WI38 (cell line): ENCODE measurements at regions not wholly inside any gene's neighbourhood (a gene's known extent, or its start where the extent isn't known, plus 50 kb on each side); places are given as distances from the start of the nearest gene placed in this dataset.

ENCODE experiments used
- H3K4me3 ChIP-seq: 2 replicates; pipeline ENCODE4 v1.5.1; 2011; ENCODE audit warnings: low read depth, mild to moderate bottlenecking, control low read depth, low read length
- TF ChIP-seq, protein P1 (sequence below): IDR thresholded peaks from 2 replicates; pipeline ENCODE4 v1.5.1; 2012; ENCODE audit warnings: low read depth, mild to moderate bottlenecking, control low read depth, low read length

DNA sequence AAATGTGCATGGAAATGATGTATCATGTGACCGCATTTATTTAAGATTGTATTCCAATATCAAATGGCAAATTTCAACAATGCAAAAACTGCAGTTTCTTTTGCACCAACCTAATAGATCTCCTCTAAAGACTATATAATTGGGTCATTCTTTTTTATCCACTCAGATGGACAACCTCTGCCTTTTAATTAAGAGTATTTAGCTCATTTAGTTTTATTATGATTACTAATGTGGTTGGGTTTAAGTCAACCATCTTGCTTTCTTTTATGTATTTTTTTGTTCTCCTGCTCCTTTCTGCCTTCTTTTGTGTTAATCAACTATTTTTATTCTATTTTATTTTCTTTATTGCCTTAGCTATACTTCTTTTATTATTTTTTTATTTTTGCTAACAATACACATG is 468.5 kb upstream of the MKI67 start:
- H3K4me3 ChIP-seq, result no peak overlapping the region

DNA sequence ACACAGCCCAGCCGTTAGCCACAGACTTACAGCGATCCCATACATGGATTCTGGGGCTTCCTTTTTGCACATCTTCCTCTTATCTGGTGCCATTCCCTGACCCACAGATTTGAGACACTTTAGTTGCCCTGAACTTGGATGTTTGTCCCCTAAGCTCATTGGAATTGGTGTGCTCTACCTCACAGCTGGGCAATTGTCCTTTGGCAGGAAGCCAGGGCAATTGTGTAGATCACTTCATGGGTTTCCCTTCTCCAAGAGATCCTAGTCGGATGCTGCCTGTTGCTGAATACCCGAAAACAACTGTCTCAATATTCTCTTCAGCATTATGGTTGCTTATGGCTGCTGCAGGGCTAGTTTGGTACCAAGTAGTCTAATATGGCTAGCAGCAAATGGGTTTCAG is 470.7 kb upstream of the MKI67 start:
- no peak overlapping the region for H3K4me3 ChIP-seq
- TF ChIP-seq, protein P1, sequence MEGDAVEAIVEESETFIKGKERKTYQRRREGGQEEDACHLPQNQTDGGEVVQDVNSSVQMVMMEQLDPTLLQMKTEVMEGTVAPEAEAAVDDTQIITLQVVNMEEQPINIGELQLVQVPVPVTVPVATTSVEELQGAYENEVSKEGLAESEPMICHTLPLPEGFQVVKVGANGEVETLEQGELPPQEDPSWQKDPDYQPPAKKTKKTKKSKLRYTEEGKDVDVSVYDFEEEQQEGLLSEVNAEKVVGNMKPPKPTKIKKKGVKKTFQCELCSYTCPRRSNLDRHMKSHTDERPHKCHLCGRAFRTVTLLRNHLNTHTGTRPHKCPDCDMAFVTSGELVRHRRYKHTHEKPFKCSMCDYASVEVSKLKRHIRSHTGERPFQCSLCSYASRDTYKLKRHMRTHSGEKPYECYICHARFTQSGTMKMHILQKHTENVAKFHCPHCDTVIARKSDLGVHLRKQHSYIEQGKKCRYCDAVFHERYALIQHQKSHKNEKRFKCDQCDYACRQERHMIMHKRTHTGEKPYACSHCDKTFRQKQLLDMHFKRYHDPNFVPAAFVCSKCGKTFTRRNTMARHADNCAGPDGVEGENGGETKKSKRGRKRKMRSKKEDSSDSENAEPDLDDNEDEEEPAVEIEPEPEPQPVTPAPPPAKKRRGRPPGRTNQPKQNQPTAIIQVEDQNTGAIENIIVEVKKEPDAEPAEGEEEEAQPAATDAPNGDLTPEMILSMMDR, result no peak

More for the DNA sequence above, 468.5 kb upstream of the MKI67 start:
- TF ChIP-seq, protein P1, result no peak

DNA sequence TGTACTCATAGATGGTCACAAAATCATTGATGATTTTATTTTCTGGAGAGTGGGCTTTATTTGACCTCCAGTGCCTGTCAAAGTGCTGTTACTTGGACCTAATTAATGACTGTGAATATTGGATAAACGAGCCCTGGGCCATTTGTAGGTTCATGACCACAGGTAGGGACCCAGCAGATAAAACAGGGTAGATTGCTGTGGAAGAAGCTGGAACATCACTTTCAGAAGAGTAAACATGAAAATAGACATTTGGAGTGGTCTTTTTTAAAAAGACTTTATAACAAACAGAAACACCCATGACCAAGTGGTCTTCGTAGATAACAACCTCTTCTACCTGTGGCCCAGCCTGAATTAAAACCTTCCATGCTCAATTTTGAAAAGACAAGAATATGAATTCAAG is 472.8 kb upstream of the MKI67 start:
- no peak overlapping the region for H3K4me3 ChIP-seq
- TF ChIP-seq, protein P1, result no peak

DNA sequence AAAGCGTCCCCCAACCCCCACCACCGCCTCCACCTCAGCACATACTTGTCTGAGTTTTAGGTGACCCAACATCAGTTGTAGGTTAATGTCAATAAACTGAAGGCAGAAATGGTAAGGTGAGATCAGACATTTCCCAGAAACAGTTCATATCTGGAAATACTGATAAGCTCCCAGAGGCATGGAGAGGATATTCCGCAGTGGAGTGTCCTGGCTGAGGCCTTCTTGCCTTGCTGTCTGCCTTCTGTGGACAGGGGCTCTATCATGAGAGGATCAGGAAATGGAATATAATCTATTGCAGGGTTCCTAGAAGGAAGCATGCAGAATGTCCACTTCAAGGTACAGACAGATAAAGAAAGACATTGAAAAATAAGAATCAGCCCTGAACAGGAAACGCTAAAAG is 473.3 kb upstream of the MKI67 start:
- TF ChIP-seq, protein P1, result no peak
- no peak overlapping the region for H3K4me3 ChIP-seq

DNA sequence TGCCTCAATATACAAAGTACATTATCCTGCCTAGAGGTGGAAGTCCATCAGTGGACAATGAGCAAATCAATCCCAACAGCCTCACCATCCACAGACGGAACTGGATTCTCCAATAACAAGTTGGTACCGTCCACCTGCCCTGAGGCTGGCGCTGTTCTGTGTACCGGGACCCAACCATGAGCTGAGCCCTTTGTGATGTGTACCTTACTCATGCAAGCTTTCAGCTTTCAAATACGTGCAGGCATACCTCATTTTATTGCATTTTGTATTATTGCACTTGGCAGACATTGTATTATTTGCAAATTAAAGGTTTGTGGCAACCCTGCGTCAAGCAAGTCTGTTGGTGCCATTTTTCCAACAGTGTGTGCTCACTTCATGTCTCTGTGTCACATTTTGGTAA is 476.0 kb upstream of the MKI67 start:
- TF ChIP-seq, protein P1, result no peak
- no peak overlapping the region for H3K4me3 ChIP-seq

DNA sequence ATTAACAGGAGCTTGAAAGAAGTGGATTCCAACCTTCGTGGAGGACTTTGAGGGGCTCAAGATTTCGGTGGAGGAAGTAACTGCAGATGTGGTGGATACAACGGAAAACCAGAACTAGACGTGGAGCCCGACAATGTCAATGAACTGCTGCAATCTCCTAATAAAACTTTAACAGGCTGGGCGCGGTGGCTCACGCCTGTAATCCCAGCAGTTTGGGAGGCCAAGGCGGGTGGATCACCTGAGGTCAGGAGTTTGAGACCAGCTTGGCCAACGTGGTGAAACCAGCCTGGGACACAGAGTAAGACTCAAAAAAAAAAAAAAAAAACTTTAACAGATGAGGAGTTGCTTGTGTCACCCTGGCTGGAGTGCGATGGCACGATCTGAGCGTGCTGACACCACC is 477.8 kb upstream of the MKI67 start:
- no peak overlapping the region for H3K4me3 ChIP-seq
- TF ChIP-seq, protein P1, result no peak

DNA sequence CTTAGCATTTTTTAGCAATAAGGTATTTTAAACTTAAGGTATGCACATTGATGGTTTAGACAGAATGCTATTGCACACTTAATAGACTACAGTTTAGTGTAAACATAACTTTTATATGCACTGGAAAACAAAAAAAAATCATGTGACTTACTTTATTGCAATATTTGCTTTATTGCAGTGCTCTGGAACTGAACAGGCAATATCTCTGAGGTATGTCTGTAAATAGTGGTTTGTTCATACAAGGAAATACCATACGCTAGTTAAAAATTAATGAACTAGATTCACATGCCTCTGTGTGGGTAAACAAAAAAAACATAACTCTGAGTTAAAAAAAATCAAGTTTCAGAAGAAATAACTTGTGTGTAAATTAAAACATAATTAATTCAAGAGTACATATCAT is 479.0 kb upstream of the MKI67 start:
- H3K4me3 ChIP-seq, result no peak overlapping the region
- TF ChIP-seq, protein P1, result no peak
